Psoas muscle (tissue), 7 donors: ENCODE measurements at regions not wholly inside any gene's neighbourhood (a gene's known extent, or its start where the extent isn't known, plus 50 kb on each side); places are given as distances from the start of the nearest gene placed in this dataset.

Source experiments
- ATAC-seq, 4 donors: fragments of 200-7000 bp; cut with Tn5 transposase; one replicate each; pipeline ENCODE4 v1.9.1; 2020; ENCODE audit warnings: moderate library complexity in 3 of 4, mild to moderate bottlenecking in 2 of 4
- DNase-seq, 2 donors: peaks; one replicate each; pipeline ENCODE4 v3.0.0-alpha.2; 2020
- H3K27ac ChIP-seq: fragments of 200-600 bp; one replicate; pipeline ENCODE4 v1.8.0; 2022
- H3K27me3 ChIP-seq, 3 donors: fragments of 200-600 bp in 1 of 3; one replicate each; pipeline versions ENCODE4 v1.6.1 to v1.8.0; 2013 to 2022; ENCODE audit warnings: low read length in 2 of 3, mild to moderate bottlenecking in 2 of 3, moderate library complexity in 1 of 3; ENCODE audit not compliant: insufficient read depth in 3 of 3
- H3K36me3 ChIP-seq, 2 donors: fragments of 200-600 bp in 1 of 2; one replicate each; pipeline versions ENCODE4 v1.6.1 to v1.8.0; 2013 to 2022; ENCODE audit warnings: low read depth in 1 of 2, mild to moderate bottlenecking in 1 of 2, moderate library complexity in 1 of 2; ENCODE audit not compliant: insufficient read depth in 1 of 2
- H3K4me1 ChIP-seq: fragments of 200-600 bp; one replicate; pipeline ENCODE4 v1.8.0; 2022
- H3K4me3 ChIP-seq: fragments of 200-600 bp; one replicate; pipeline ENCODE4 v1.8.0; 2022; ENCODE audit warnings: mild to moderate bottlenecking
- H3K9me3 ChIP-seq: fragments of 200-600 bp; one replicate; pipeline ENCODE4 v1.8.0; 2022
- whole genome bisulfite sequencing, 3 donors: extraction: QIAGEN DNeasy Blood & Tissue Kit; methylation state at CpG; one replicate each; pipeline versions ENCODE4 v1.1.6 to v1.1.7; 2013; 5-methylcytosine and 5-hydroxymethylcytosine counted together
- intact Hi-C, 2 donors: fragments of 100-400 bp; cut with DNase I; formaldehyde crosslinking; loops; one replicate each; pipeline versions ENCODE4 v1.11.0 to v1.14.2; 2022
- TF ChIP-seq, protein P1 (sequence below): fragments of 200-600 bp; IDR thresholded peaks from one replicate; pipeline ENCODE4 v1.8.0; 2022; ENCODE audit warnings: antibody characterized with exemption
- donor health status: healthy with polysubstance abuse.
- donor health status: DM: no; HTN: no; CAD: no; lungs with moderate emphysema.
- donor health status: Bipolar disorder and iron deficiency.
- donor health status: healthy.
- donor health status: DM: yes; HTN: yes; CAD: no.
- donor health status: DM: no; HTN: no; CAD: no.
- donor health status: DM: yes; HTN: yes; CAD: no.

DNA sequence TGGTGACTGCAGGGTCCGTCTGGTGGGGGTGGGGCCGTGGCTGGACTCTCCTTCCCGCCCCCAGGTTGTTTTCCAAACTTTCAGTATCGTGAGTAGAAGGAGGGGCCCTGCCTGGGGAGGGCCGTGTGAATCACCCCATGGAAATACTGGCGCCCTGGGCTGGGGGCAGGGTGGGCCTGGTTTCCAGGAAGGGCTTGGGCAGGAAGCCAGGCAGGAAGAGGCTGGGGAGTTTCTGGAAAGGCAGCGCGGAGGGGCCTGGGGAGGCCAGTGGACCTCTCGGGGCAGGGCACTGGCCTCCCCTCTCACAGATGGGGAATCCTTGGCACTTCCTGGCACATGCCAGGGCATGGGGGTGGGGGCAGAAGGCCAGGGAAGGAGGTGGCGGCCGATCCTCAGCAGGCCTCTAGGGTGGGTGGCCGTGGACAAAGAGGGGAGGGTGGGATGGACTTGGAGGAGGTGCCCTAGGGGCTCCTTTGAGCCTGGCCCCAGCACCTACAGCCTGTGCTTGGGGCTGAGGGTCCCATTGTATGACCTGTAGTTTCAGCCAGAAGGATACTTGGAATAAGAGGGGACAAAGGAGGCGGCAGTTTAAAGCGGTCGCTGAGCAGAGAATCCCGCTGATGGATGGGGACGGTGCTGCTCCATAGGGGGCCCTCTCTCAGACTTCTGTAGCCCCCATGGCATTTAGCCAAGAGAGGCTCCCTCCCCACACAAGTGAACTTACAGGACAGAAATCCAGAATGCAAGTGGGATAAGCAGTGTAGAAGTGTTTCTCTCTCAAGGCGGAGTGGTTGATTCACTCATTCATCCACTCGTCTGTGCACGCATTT, 56.5 kb upstream of the GATA2 start:
- peaks cover 0 to 26% (median 7%) of the 10 kb centered on the region in 3 donors for H3K27me3 ChIP-seq
- DNase-seq (peak; percentile 56 to 79), ATAC-seq (peak; percentile 25 to 72 (median 56))
- TF ChIP-seq, protein P1, sequence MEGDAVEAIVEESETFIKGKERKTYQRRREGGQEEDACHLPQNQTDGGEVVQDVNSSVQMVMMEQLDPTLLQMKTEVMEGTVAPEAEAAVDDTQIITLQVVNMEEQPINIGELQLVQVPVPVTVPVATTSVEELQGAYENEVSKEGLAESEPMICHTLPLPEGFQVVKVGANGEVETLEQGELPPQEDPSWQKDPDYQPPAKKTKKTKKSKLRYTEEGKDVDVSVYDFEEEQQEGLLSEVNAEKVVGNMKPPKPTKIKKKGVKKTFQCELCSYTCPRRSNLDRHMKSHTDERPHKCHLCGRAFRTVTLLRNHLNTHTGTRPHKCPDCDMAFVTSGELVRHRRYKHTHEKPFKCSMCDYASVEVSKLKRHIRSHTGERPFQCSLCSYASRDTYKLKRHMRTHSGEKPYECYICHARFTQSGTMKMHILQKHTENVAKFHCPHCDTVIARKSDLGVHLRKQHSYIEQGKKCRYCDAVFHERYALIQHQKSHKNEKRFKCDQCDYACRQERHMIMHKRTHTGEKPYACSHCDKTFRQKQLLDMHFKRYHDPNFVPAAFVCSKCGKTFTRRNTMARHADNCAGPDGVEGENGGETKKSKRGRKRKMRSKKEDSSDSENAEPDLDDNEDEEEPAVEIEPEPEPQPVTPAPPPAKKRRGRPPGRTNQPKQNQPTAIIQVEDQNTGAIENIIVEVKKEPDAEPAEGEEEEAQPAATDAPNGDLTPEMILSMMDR = no peak
- intact Hi-C loops = no loop called here
- no peaks in the 10 kb centered on the region for H3K36me3 ChIP-seq
- H3K9me3 ChIP-seq = no peaks in the 10 kb centered on the region
- H3K4me3 ChIP-seq = no peak overlapping the region
- no peaks in the 10 kb centered on the region for H3K4me1 ChIP-seq
- peak overlapping the region; percentile 49 for H3K27ac ChIP-seq
- WGBS, 3 donors = 50 to 59% (median 54%) methylated on average over 19 to 20 of the region's 20 CpGs

GRCh38 chr3:128548426-128549282, 55.7 kb upstream of the GATA2 start:
- no peak for DNase-seq
- H3K4me3 ChIP-seq = no peak overlapping the region
- intact Hi-C loops = no loop called here
- no peaks in the 10 kb centered on the region for H3K36me3 ChIP-seq
- no peaks in the 10 kb centered on the region for H3K9me3 ChIP-seq
- TF ChIP-seq, protein P1 = no peak
- H3K27me3 ChIP-seq = peaks cover 0 to 17% (median 3%) of the 10 kb centered on the region in 3 donors
- no peak for ATAC-seq
- no peak overlapping the region for H3K27ac ChIP-seq
- H3K4me1 ChIP-seq = no peaks in the 10 kb centered on the region
- WGBS, 3 donors = 60 to 83% (median 72%) methylated on average over 6 of the region's 6 CpGs

GRCh38 chr3:128548021-128548420, 55.0 kb upstream of the GATA2 start:
- TF ChIP-seq, protein P1 = no peak
- Histone ChIP-seq H3K9me3 (peaks cover 6% of the 10 kb centered on the region), H3K4me3 (no peak overlapping the region), H3K4me1 (no peaks in the 10 kb centered on the region), H3K36me3 (no peaks in the 10 kb centered on the region), H3K27me3 (peaks cover 0 to 12% (median 3%) of the 10 kb centered on the region in 3 donors), H3K27ac (no peak overlapping the region)
- no peak for DNase-seq
- ATAC-seq = no peak
- intact Hi-C loops = no loop called here

DNA sequence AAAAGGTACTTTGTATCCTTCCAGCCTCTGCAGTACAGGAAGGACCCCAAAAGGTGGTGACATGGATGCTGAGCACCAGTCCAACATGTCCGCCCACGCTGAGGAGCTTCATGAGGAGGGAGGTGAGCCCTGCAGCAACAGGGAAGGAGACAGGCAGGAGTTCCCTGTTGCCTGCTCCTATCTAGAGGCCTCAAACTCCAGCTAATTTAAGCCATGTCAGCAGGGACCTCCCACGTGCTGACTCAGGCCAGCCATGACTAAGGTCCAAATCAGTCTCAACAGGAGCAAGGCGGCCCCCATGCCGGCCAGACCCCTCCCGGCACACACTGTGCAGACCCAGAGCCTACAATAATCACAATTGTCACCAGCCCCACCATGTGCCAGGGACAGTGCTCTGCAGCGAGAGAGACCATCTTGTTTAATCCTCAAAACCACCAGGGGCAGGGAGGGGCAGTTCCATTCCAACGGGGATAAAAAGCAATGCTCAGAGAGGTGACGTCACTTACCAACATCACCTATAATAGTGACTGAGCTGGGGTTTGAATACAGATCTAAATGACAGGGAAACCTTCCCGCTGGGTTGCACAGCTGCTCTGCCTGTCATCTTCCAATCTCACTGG, 54.5 kb upstream of the GATA2 start:
- intact Hi-C loops = no loop called here
- no peaks in the 10 kb centered on the region for H3K4me1 ChIP-seq
- ATAC-seq (peak in 1 of 4 donors; percentile 29), DNase-seq (no peak)
- H3K36me3 ChIP-seq = no peaks in the 10 kb centered on the region
- no peak overlapping the region for H3K27ac ChIP-seq
- TF ChIP-seq, protein P1 = no peak
- H3K27me3 ChIP-seq = peaks cover 0 to 7% (median 0%) of the 10 kb centered on the region in 3 donors
- WGBS, 3 donors = 61 to 71% (median 65%) methylated on average over 10 of the region's 10 CpGs
- no peak overlapping the region for H3K4me3 ChIP-seq
- H3K9me3 ChIP-seq = peaks cover 6% of the 10 kb centered on the region
